ENCODE measurements at regions not wholly inside any gene's neighbourhood (a gene's known extent, or its start where the extent isn't known, plus 50 kb on each side); places are given as distances from the start of the nearest gene placed in this dataset.

DNA sequence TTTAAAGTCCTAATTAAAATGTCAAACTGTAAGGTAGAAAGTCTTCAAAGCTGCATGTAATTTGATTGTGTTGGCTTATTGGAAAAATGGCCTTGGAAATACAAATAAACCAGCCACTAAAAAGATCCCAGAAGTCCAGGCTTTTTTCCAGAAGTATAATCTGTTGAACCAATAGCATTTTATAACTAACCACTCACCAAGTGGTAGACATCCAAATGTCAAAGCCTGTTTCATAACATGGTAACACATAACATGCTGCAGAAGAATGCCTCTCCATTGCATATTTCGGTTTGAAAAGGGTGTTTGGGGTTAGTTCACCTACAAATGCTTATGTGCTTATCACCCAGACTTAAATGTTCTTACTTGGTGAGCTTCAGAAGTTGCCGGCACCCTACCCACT, 183.7 kb upstream of the DIO2 start:
- Histone ChIP-seq H3K4me3 (no peak overlapping the region), H3K4me1 (no peaks in the 10 kb centered on the region), H3K36me3 (replicated peaks) (no peaks in the 10 kb centered on the region), H3K9me3 (no peaks in the 10 kb centered on the region), H3K27me3 (ENCODE audit: low read depth) (no peaks in the 10 kb centered on the region)
- no peak for DNase-seq (ENCODE audit: low spot score in 2 of 2)
- in situ Hi-C loops (cut with MboI; ENCODE audit: low sequenced_read_pairs) = no loop called here

DNA sequence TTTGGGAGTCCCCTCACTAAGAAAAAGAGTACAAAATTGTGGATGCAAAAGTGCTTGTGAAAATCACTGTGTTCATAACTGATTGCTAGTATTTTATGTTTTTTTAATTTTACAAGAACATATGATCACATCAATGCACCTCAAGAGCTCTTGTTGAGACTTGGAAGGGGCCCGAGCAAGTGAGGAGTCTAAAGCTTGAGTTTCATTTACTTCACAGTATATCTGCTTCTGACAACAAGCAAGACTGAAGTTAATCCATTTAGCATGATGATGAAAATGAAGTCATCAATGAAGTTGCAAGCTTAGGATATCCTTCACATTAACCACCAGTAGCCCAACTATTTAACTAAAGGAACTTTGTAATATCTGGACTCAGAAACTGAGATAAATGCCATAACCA, 182.5 kb upstream of the DIO2 start:
- Histone ChIP-seq H3K36me3 (replicated peaks) (no peaks in the 10 kb centered on the region), H3K27me3 (ENCODE audit: low read depth) (no peaks in the 10 kb centered on the region), H3K4me3 (no peak overlapping the region), H3K9me3 (no peaks in the 10 kb centered on the region), H3K4me1 (no peaks in the 10 kb centered on the region)
- in situ Hi-C loops (cut with MboI; ENCODE audit: low sequenced_read_pairs) = no loop called here
- DNase-seq (ENCODE audit: low spot score in 2 of 2) = no peak

DNA sequence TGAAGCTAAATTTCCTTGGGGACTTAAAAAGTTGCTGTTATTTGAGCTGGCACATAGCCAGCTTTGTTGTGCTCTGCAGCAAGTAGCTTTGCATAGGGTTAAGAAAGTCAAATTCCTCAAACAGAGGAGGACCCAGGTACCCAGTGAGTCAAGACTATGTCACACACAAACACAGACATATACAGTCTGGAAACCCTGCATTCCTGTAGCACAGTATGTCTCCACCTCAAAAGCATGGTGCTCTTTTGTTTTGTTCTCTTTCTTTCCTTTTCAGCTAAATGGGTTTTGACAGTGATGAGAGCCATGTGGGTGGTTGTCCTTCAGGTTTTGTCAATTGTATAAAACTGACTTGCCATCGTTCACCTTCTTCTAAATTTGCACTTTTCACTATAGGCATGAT, 179.6 kb upstream of the DIO2 start:
- no peak overlapping the region for H3K4me3 ChIP-seq
- no peak for DNase-seq (ENCODE audit: low spot score in 2 of 2)
- in situ Hi-C loops (cut with MboI; ENCODE audit: low sequenced_read_pairs) = no loop called here

DNA sequence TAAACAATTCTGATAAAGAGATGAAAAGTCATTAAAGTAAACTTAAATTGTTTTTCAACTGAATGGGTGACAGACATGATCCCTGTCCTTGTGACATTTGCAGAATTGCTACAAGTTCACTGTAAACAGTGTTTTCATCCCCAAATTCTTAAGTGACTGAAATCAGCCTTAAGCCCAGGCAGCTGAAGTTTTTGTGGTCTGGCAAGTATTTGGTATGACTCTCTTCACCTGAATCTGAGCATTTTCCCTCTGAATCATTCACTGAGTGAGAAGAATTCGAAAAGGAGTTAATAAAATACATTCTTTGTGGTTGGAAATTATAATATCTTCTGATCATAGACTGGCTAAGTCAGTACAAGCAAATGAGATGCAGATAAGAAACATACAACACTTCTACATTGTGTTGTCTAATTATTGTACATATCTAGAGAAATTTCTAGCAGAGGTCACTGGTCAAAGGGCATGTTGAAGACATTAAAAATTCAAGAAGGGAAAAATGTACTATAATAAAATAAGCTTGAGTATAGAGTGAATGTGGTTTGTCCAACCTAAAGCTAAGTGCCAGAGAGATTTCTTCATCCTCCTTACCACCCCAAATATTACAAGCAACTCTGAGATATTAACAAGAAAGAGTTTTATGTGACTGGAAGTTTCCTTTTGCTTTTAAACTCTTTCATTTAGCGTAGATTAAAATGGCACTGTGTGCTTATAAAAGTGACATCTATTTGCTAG, 177.8 kb upstream of the DIO2 start:
- H3K27me3 ChIP-seq (ENCODE audit: low read depth) = no peaks in the 10 kb centered on the region
- H3K36me3 ChIP-seq (replicated peaks) = no peaks in the 10 kb centered on the region
- H3K4me3 ChIP-seq = no peak overlapping the region
- no peaks in the 10 kb centered on the region for H3K4me1 ChIP-seq
- in situ Hi-C loops (cut with MboI; ENCODE audit: low sequenced_read_pairs) = no loop called here
- no peaks in the 10 kb centered on the region for H3K9me3 ChIP-seq
- no peak for DNase-seq (ENCODE audit: low spot score in 2 of 2)

More for the DNA sequence above, 179.6 kb upstream of the DIO2 start:
- no peaks in the 10 kb centered on the region for H3K36me3 ChIP-seq (replicated peaks)
- H3K4me1 ChIP-seq = no peaks in the 10 kb centered on the region
- H3K9me3 ChIP-seq = no peaks in the 10 kb centered on the region
- no peaks in the 10 kb centered on the region for H3K27me3 ChIP-seq (ENCODE audit: low read depth)

DNA sequence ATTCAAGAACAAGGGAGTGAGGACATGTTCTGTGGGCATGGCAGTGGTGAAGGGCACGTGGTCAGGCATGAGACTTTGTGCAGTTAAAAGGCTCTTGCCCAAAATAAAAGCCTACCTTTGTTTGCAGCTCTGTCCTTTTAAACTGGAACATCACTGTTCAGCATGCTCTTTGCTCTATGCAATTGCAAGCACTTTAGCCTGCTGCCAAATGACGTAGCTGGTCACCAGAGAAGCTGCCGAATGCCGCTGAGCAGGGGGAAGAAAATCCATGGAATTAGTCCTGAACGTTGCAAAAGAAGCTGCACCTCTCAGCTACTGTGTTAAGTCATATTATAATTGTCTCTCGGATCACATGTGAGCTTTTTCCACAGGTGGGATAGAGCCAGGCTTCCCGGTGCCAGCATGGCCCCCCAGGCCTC, 176.3 kb upstream of the DIO2 start:
- no peaks in the 10 kb centered on the region for H3K27me3 ChIP-seq (ENCODE audit: low read depth)
- H3K4me1 ChIP-seq = no peaks in the 10 kb centered on the region
- in situ Hi-C loops (cut with MboI; ENCODE audit: low sequenced_read_pairs) = no loop called here
- H3K9me3 ChIP-seq = no peaks in the 10 kb centered on the region
- no peaks in the 10 kb centered on the region for H3K36me3 ChIP-seq (replicated peaks)
- DNase-seq (ENCODE audit: low spot score in 2 of 2) = no peak
- no peak overlapping the region for H3K4me3 ChIP-seq

- no peak for DNase-seq (ENCODE audit: low spot score in 2 of 2)
- H3K9me3 ChIP-seq = no peaks in the 10 kb centered on the region
- no peak overlapping the region for H3K4me3 ChIP-seq
- H3K4me1 ChIP-seq = no peaks in the 10 kb centered on the region
- in situ Hi-C loops (cut with MboI; ENCODE audit: low sequenced_read_pairs) = no loop called here
- no peaks in the 10 kb centered on the region for H3K36me3 ChIP-seq (replicated peaks)
- no peaks in the 10 kb centered on the region for H3K27me3 ChIP-seq (ENCODE audit: low read depth)
Observed at GRCh38 chr14:80385336-80385735, 174.0 kb upstream of the DIO2 start.

DNA sequence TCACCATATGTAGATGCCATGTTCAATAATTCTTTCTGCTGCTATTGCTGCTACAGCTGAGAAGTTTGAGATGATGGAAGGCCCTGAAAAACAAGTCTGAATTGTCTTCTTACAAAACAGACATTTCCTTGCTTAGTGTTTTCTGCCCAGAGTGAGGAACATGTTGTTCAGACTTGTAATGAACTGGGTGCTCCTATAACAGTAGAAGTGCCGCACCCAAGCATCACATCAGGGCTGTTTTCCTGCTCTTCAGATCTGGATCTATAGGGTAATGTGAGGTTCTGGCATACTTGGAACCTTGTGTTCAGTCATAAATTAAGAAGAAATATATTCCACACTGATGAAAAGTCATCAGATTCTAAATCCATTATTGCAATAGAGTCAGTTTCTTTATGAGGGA, 171.9 kb upstream of the DIO2 start:
- in situ Hi-C loops (cut with MboI; ENCODE audit: low sequenced_read_pairs) = no loop called here
- no peaks in the 10 kb centered on the region for H3K9me3 ChIP-seq
- H3K36me3 ChIP-seq (replicated peaks) = no peaks in the 10 kb centered on the region
- no peaks in the 10 kb centered on the region for H3K4me1 ChIP-seq
- H3K27me3 ChIP-seq (ENCODE audit: low read depth) = no peaks in the 10 kb centered on the region
- no peak for DNase-seq (ENCODE audit: low spot score in 2 of 2)
- no peak overlapping the region for H3K4me3 ChIP-seq

GRCh38 chr14:80381807-80382363, 170.6 kb upstream of the DIO2 start:
- H3K36me3 ChIP-seq (replicated peaks) = no peaks in the 10 kb centered on the region
- H3K27me3 ChIP-seq (ENCODE audit: low read depth) = no peaks in the 10 kb centered on the region
- H3K9me3 ChIP-seq = no peaks in the 10 kb centered on the region
- no peaks in the 10 kb centered on the region for H3K4me1 ChIP-seq
- H3K4me3 ChIP-seq = no peak overlapping the region
- no peak for DNase-seq (ENCODE audit: low spot score in 2 of 2)
- in situ Hi-C loops (cut with MboI; ENCODE audit: low sequenced_read_pairs) = no loop called here

DNA sequence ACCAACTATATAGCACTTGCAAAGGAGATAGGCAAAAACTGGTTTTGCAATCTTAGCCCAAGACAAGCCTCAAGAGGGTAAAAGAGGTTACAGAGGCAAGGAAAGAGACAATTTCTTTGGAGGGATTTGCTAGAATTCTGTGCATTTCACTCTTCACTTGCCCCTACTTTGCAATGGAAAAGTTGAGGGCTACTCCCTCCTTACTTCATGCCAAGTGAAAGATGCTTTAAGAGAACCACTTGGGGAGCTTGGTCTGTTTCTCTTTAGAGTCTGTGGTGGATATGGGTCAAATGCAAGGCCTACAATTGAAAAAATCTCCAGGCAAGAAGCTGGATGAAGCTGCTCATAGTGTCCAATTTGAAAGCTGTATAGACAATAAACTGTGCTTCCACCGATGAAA, 167.7 kb upstream of the DIO2 start:
- Histone ChIP-seq H3K9me3 (no peaks in the 10 kb centered on the region), H3K36me3 (replicated peaks) (no peaks in the 10 kb centered on the region), H3K27me3 (ENCODE audit: low read depth) (no peaks in the 10 kb centered on the region), H3K4me3 (no peak overlapping the region), H3K4me1 (no peaks in the 10 kb centered on the region)
- no peak for DNase-seq (ENCODE audit: low spot score in 2 of 2)
- in situ Hi-C loops (cut with MboI; ENCODE audit: low sequenced_read_pairs) = no loop called here

DNA sequence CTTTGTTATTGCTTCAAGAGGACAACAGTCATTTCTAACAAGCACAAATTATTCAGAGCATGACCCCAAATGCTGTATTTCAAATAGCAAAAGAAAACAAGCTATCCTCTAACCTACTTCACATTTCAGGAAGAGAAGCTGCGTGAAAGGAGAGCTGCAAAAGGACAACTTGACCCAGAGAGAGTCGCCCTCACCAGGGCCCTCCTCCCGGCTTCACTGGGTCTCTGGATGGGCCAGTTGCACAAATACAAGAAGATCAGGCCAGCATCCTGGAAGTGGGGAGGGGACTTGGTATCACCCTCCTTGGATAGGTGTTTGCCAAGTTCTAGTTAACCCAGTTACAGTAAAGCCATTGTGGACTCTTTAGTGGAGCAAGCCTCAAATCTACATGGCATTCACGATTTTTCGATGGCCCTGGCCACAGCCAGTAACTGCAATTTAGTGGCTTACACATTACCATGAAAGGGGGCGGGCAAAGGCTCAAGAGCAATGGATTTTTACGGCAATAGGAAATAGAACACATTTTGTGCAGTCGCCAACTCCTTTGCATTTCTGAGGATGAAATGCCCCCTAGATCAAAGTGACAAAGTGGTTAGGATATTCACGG, 166.9 kb upstream of the DIO2 start:
- no peaks in the 10 kb centered on the region for H3K36me3 ChIP-seq (replicated peaks)
- H3K4me3 ChIP-seq = no peak overlapping the region
- H3K9me3 ChIP-seq = no peaks in the 10 kb centered on the region
- H3K27me3 ChIP-seq (ENCODE audit: low read depth) = no peaks in the 10 kb centered on the region
- in situ Hi-C loops (cut with MboI; ENCODE audit: low sequenced_read_pairs) = no loop called here
- no peaks in the 10 kb centered on the region for H3K4me1 ChIP-seq
- DNase-seq (ENCODE audit: low spot score in 2 of 2) = no peak

DNA sequence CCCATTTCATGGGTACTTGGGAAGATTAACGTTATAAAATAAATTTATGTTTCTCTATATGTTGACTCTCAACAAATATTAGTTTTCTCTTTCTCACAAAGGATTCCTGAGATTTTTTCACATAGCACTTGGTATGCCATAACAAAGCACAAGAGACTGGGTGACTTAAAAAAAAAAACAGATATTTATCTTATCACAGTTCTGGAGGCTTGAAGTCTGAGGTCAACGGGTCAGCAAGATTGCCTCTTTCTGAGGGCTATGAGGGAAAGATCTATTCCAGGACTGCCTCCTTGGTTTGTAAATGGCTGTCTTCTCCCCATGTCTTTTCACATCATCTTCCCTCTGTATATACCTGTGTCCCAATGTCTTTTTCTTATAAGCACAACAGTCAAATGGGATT, 153.5 kb upstream of the DIO2 start:
- H3K36me3 ChIP-seq (replicated peaks) = no peaks in the 10 kb centered on the region
- in situ Hi-C loops (cut with MboI; ENCODE audit: low sequenced_read_pairs) = no loop called here
- no peak for DNase-seq (ENCODE audit: low spot score in 2 of 2)
- no peaks in the 10 kb centered on the region for H3K9me3 ChIP-seq
- no peak overlapping the region for H3K4me3 ChIP-seq
- no peaks in the 10 kb centered on the region for H3K27me3 ChIP-seq (ENCODE audit: low read depth)
- H3K4me1 ChIP-seq = no peaks in the 10 kb centered on the region

DNA sequence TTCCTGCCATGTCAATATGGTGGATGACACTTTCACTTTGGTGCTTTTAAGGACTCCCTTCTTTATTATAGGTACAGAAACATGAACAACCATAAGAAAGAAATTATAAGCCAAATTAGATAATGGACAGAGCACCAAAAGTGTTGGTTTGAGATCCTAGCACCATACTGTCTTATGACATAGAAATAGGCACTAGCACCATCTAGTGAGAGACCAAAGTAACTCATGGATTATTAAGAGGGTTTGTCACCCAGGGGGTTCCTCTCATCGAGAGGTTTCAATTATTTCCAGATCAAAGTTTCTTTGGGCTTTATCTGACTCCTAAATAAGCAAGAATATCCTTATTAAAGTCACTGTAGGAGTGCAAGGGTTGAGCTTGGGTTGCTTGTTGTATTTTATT, 153.0 kb upstream of the DIO2 start:
- Histone ChIP-seq H3K27me3 (ENCODE audit: low read depth) (no peaks in the 10 kb centered on the region), H3K36me3 (replicated peaks) (no peaks in the 10 kb centered on the region), H3K4me3 (no peak overlapping the region), H3K9me3 (no peaks in the 10 kb centered on the region), H3K4me1 (no peaks in the 10 kb centered on the region)
- peak in 1 of 2 experiments; percentile 17 for DNase-seq (ENCODE audit: low spot score in 2 of 2)
- in situ Hi-C loops (cut with MboI; ENCODE audit: low sequenced_read_pairs) = no loop called here

DNA sequence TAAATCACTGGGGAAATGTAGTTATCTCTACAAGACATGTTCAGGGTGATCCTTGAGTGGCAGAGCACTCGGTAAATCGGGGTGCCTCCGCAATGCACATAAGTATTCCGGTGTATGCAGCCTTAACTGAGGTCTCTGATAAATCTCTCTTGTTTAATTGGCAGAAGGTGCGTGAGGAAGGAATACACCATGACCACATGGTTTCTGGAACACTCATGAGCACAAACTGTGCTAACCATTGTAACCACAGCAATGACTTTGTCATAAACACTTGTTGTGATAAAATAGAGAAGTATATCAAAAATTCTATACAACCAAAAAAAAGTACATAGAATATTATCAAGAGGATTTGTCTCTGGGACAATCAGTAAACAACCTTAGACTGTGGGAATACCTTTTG, 146.8 kb upstream of the DIO2 start:
- DNase-seq (ENCODE audit: low spot score in 2 of 2) = no peak
- in situ Hi-C loops (cut with MboI; ENCODE audit: low sequenced_read_pairs) = no loop called here
- no peaks in the 10 kb centered on the region for H3K4me1 ChIP-seq
- H3K36me3 ChIP-seq (replicated peaks) = no peaks in the 10 kb centered on the region
- no peaks in the 10 kb centered on the region for H3K27me3 ChIP-seq (ENCODE audit: low read depth)
- H3K9me3 ChIP-seq = no peaks in the 10 kb centered on the region
- no peak overlapping the region for H3K4me3 ChIP-seq

DNA sequence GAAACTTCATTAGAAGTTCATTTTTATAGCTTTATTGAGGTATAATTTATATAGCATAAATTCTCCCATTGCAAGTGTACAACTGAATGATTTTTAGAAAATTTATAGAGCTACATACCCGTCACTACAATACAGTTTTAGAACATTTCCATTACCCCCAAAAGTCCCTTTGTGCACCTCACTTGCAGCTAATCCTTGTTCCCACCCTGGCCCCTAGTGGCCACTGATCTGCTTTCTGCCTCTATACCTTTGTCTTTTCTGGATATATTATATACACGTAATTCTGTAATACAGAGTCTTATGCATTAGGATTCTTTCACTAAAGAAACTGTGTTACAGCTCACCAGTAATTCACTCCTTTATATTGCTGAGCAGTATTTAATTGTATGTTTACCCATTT, 145.1 kb upstream of the DIO2 start:
- H3K4me3 ChIP-seq = no peak overlapping the region
- no peaks in the 10 kb centered on the region for H3K4me1 ChIP-seq
- peak in 1 of 2 experiments; percentile 13 for DNase-seq (ENCODE audit: low spot score in 2 of 2)
- H3K27me3 ChIP-seq (ENCODE audit: low read depth) = no peaks in the 10 kb centered on the region
- in situ Hi-C loops (cut with MboI; ENCODE audit: low sequenced_read_pairs) = no loop called here
- H3K9me3 ChIP-seq = no peaks in the 10 kb centered on the region
- H3K36me3 ChIP-seq (replicated peaks) = no peaks in the 10 kb centered on the region

All from HAP-1 (cell line).